ENCODE measurements at regions not wholly inside any gene's neighbourhood (a gene's known extent, or its start where the extent isn't known, plus 50 kb on each side); places are given as distances from the start of the nearest gene placed in this dataset.

- FAIRE-seq: no peak
- no peak for DNase-seq (ENCODE audit: low spot score)
Observed at GRCh38 chr19:30790056-30790680, 418.0 kb downstream of the ZNF536 start.

- FAIRE-seq (no peak), DNase-seq (ENCODE audit: low spot score) (no peak)
Observed at GRCh38 chr19:30788105-30788765, 416.1 kb downstream of the ZNF536 start.

GRCh38 chr19:30785458-30786137 is 413.4 kb downstream of the ZNF536 start:
- FAIRE-seq: no peak
- DNase-seq (ENCODE audit: low spot score): no peak

GRCh38 chr19:30784850-30785457 is 412.8 kb downstream of the ZNF536 start:
- no peak for DNase-seq (ENCODE audit: low spot score)
- FAIRE-seq: no peak

GRCh38 chr19:30783936-30784335 is 411.8 kb downstream of the ZNF536 start:
- FAIRE-seq (no peak), DNase-seq (ENCODE audit: low spot score) (no peak)

- FAIRE-seq (no peak), DNase-seq (ENCODE audit: low spot score) (no peak)
Observed at GRCh38 chr19:30783212-30783611, 411.0 kb downstream of the ZNF536 start.

GRCh38 chr19:30781519-30781918 is 409.3 kb downstream of the ZNF536 start:
- no peak for DNase-seq (ENCODE audit: low spot score)

GRCh38 chr19:30781047-30781446 is 408.9 kb downstream of the ZNF536 start:
- DNase-seq (ENCODE audit: low spot score): no peak
- FAIRE-seq: no peak

More at GRCh38 chr19:30781519-30781918, 409.3 kb downstream of the ZNF536 start:
- FAIRE-seq: no peak

- no peak for DNase-seq (ENCODE audit: low spot score)
- FAIRE-seq: no peak
Observed at GRCh38 chr19:30780456-30780855, 408.3 kb downstream of the ZNF536 start.

- FAIRE-seq: no peak
- no peak for DNase-seq (ENCODE audit: low spot score)
Observed at GRCh38 chr19:30780032-30780431, 407.8 kb downstream of the ZNF536 start.

- FAIRE-seq (no peak), DNase-seq (ENCODE audit: low spot score) (no peak)
Observed at GRCh38 chr19:30778961-30779715, 407.0 kb downstream of the ZNF536 start.

- no peak for DNase-seq (ENCODE audit: low spot score)
- FAIRE-seq: no peak
Observed at GRCh38 chr19:30778061-30778460, 405.9 kb downstream of the ZNF536 start.

GRCh38 chr19:30775956-30776355 is 403.8 kb downstream of the ZNF536 start:
- FAIRE-seq (no peak), DNase-seq (ENCODE audit: low spot score) (no peak)

- DNase-seq (ENCODE audit: low spot score) (no peak), FAIRE-seq (no peak)
Observed at GRCh38 chr19:30774252-30774766, 402.1 kb downstream of the ZNF536 start.

- DNase-seq (ENCODE audit: low spot score) (no peak), FAIRE-seq (no peak)
Observed at GRCh38 chr19:30762651-30763050, 390.5 kb downstream of the ZNF536 start.

- FAIRE-seq (no peak), DNase-seq (ENCODE audit: low spot score) (no peak)
Observed at GRCh38 chr19:30760014-30760413, 387.8 kb downstream of the ZNF536 start.

GRCh38 chr19:30757837-30758617 is 385.8 kb downstream of the ZNF536 start:
- no peak for FAIRE-seq
- DNase-seq (ENCODE audit: low spot score): no peak

- FAIRE-seq: no peak
- no peak for DNase-seq (ENCODE audit: low spot score)
Observed at GRCh38 chr19:30757104-30757836, 385.1 kb downstream of the ZNF536 start.

GRCh38 chr19:30755581-30755980 is 383.4 kb downstream of the ZNF536 start:
- FAIRE-seq: no peak
- DNase-seq (ENCODE audit: low spot score): no peak

- no peak for FAIRE-seq
- no peak for DNase-seq (ENCODE audit: low spot score)
Observed at GRCh38 chr19:30754162-30754561, 382.0 kb downstream of the ZNF536 start.

Data from RCC 7860 (cell line).